ENCODE measurements at regions not wholly inside any gene's neighbourhood (a gene's known extent, or its start where the extent isn't known, plus 50 kb on each side); places are given as distances from the start of the nearest gene placed in this dataset.
"Not testable (repeated sequence)": the region's sequence is repeated elsewhere in the genome, so short reads cannot be mapped to it uniquely, and the experiment has no call there.

DNA sequence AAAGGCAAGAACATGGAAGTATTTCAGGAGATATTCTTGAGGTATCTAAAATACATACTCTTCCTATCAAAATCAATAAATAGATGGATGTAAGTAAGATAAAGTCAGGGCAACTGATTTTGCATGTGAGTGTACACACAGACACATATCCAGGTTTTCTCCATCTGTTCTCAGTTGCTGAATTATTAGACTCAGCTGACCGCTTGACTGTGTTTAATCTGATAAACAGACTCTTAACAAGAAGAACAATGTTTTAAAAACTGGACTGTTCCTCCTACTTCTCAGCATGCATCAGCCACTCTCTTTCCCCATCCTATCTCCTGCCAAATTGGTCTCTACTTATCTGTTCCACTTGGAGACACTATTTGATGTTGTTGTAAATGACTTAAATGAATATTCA lies 73.5 kb downstream of the GOLGA8G start:
- no peak overlapping the region for H3K4me3 Mint-ChIP-seq (ENCODE audit: unreplicated experiment)
- no peak for DNase-seq (ENCODE audit: extremely low spot score, unreplicated experiment)
- peaks cover 2% of the 10 kb centered on the region for H3K4me1 Mint-ChIP-seq (ENCODE audit: unreplicated experiment)
- H3K27ac Mint-ChIP-seq (ENCODE audit: unreplicated experiment): no peak overlapping the region
- no peaks in the 10 kb centered on the region for H3K9me3 Mint-ChIP-seq (ENCODE audit: unreplicated experiment)
- peaks cover 42% of the 10 kb centered on the region for H3K27me3 Mint-ChIP-seq (ENCODE audit: unreplicated experiment)
- no peaks in the 10 kb centered on the region for H3K36me3 Mint-ChIP-seq (ENCODE audit: unreplicated experiment)
- TF ChIP-seq, protein P1, sequence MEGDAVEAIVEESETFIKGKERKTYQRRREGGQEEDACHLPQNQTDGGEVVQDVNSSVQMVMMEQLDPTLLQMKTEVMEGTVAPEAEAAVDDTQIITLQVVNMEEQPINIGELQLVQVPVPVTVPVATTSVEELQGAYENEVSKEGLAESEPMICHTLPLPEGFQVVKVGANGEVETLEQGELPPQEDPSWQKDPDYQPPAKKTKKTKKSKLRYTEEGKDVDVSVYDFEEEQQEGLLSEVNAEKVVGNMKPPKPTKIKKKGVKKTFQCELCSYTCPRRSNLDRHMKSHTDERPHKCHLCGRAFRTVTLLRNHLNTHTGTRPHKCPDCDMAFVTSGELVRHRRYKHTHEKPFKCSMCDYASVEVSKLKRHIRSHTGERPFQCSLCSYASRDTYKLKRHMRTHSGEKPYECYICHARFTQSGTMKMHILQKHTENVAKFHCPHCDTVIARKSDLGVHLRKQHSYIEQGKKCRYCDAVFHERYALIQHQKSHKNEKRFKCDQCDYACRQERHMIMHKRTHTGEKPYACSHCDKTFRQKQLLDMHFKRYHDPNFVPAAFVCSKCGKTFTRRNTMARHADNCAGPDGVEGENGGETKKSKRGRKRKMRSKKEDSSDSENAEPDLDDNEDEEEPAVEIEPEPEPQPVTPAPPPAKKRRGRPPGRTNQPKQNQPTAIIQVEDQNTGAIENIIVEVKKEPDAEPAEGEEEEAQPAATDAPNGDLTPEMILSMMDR (IDR thresholded peaks at IDR 0.05): no peak

DNA sequence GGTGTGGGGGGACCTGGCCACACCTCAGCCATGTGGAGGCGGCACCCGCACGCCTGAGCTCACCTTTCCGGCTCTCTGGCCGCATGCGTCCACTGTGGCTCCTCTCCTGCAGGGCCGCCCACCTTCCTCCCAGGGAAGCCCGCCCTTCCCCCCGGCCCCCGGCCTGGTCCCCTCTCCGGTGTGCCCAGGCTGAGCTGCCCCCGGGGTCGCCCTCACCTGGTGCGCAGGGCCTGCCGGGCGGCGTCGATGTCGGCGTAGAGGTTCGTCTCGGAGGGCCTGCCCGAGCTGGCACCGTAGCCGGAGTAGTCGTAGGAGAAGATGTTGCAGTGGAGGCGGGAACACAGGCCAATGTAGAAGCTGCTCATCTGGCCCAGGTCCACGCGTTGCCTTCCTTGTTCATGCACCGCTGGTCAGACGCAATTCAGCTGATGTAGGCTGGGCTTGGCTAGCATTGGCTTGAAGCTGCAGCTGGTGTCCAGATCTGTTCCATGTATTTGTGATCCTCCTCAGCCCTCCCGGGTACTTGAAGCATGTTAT lies 75.3 kb downstream of the GOLGA8G start:
- peak; percentile 89 for DNase-seq (ENCODE audit: extremely low spot score, unreplicated experiment)
- H3K4me1 Mint-ChIP-seq (ENCODE audit: unreplicated experiment): not testable (repeated sequence)

DNA sequence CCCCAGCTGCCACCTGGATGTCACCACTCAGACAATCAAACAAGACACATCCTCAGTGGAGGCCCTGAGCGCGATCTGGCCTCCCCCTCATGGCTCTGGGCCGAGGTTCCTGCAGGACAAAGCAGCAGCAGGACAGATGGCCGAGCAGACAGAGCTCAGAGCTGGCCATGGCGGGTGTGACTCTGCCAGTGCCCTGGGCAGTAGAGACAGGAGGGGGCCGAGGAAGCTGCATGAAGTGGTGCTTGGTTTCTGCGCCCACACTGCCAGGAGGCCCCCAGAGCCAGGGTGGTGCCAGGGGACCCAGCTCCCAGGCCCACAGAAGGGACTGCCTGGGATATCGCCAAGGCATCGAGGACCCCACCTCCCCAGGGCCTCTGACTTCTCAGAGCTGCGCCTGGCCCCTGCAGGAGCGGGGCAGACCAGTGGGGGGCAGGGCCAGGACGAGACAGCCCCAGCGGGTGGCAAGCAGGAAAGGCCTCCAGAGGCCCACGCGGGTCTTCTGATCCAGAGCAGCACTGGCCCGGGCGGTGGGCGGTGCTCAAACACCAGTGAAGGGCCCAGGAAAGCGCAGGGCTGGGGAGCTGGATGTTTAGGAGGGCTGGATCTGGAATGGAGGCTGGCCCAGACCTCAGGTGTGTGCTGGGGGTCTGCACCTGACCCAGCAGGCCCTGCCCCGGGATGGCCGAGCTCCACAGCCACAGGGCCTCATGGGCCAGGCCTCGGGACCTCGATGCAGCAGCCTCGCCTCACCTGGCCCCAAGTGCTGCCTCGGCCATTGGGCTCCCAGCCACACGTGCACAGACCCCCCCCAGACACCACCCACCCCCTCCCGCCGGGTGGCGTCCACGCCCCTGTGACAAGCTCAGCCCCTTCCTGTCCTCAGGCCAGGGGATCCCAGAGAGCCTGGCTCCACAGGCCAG lies 76.0 kb downstream of the GOLGA8G start:
- no peak overlapping the region for H3K4me3 Mint-ChIP-seq (ENCODE audit: unreplicated experiment)

More for the DNA sequence above, 75.3 kb downstream of the GOLGA8G start:
- peaks cover 42% of the 10 kb centered on the region for H3K27me3 Mint-ChIP-seq (ENCODE audit: unreplicated experiment)
- not testable (repeated sequence) for H3K4me3 Mint-ChIP-seq (ENCODE audit: unreplicated experiment); H3K27ac Mint-ChIP-seq (ENCODE audit: unreplicated experiment); H3K9me3 Mint-ChIP-seq (ENCODE audit: unreplicated experiment); H3K36me3 Mint-ChIP-seq (ENCODE audit: unreplicated experiment)

DNA sequence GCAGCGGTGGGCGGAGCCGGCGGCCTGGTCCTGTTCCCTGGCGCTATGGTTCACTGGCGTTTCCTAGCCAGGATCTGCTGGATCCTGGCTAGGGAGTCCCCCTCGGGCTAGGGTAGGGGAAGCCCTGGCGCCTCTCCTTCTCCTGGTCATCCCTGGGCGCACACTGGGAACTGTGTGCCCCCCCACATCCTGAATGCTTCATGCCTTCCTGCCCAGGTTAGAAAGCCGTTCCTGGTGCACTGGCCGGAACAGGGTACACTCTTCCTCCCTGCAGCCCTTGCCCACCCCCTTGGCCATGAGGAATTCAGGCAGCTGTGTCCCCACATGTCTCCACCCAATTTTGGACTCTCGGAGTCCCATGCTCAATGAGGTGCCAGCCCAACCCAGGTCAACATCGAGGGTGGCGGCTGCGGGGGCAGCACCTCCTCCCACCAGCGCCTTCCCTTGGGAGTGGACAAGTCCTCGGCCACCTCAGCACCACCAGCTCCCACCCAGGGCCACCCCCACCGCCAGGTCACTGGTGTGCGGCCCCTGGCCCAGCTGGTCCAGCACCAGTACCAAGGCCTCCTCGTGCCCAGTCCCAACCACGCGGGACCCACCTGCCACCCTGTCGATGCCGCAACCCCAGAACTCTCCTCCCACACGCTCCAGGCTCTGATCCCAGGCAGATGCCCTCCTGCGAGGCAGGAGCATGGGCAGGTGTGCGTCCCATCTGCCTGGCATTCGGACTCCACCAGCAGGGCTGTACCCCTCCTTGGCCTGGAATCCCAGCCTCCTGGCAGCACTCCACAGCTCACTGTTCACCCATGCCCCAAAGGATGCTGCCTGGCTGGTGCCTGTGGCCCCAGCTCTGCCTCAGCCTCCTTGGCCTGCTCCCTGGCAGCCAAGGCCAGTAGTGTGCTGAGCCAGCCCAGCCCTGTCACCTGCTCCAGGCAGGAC lies 77.0 kb downstream of the GOLGA8G start:
- H3K27ac Mint-ChIP-seq (ENCODE audit: unreplicated experiment); H3K4me1 Mint-ChIP-seq (ENCODE audit: unreplicated experiment); H3K36me3 Mint-ChIP-seq (ENCODE audit: unreplicated experiment); H3K9me3 Mint-ChIP-seq (ENCODE audit: unreplicated experiment): not testable (repeated sequence)
- Mint-ChIP-seq H3K27me3 (ENCODE audit: unreplicated experiment) (peaks cover 31% of the 10 kb centered on the region), H3K4me3 (ENCODE audit: unreplicated experiment) (peak overlapping the region; percentile 14)
- DNase-seq (ENCODE audit: extremely low spot score, unreplicated experiment): peak; percentile 88

More for the DNA sequence above, 76.0 kb downstream of the GOLGA8G start:
- Mint-ChIP-seq H3K9me3 (ENCODE audit: unreplicated experiment) (no peaks in the 10 kb centered on the region), H3K27me3 (ENCODE audit: unreplicated experiment) (peaks cover 37% of the 10 kb centered on the region), H3K36me3 (ENCODE audit: unreplicated experiment) (no peaks in the 10 kb centered on the region), H3K4me1 (ENCODE audit: unreplicated experiment) (peaks cover 2% of the 10 kb centered on the region), H3K27ac (ENCODE audit: unreplicated experiment) (no peak overlapping the region)
- peak; percentile 87 for DNase-seq (ENCODE audit: extremely low spot score, unreplicated experiment)
- TF ChIP-seq, protein P1 (IDR thresholded peaks at IDR 0.05): no peak

DNA sequence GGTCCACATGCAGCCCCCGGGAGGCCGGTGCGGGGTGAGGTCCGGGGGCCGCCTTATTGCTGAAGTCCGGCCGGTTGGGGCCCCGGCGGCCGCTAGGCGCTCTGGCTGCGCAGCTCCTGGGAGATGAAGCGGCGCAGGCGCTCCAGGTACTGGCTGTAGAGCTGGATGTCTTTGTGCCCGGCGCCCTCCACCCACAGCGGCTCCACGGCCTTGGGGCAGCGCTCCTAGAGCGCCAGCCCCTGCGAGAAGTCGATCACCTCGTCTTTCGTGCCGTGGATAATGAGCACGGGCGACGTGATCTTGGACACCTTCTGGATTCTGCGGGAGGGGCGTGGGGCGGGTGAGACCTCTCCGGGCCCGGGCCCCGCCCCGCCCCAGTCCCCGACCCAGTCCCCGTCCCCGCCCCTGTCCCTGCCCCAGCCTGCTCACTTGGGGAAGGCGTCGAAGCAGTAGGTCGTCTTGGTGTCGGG lies 76.3 kb downstream of the GOLGA8F start:
- H3K9me3 Mint-ChIP-seq (ENCODE audit: unreplicated experiment); H3K4me3 Mint-ChIP-seq (ENCODE audit: unreplicated experiment); H3K27ac Mint-ChIP-seq (ENCODE audit: unreplicated experiment); DNase-seq (ENCODE audit: extremely low spot score, unreplicated experiment); H3K36me3 Mint-ChIP-seq (ENCODE audit: unreplicated experiment); H3K4me1 Mint-ChIP-seq (ENCODE audit: unreplicated experiment): not testable (repeated sequence)
- peaks cover 25% of the 10 kb centered on the region for H3K27me3 Mint-ChIP-seq (ENCODE audit: unreplicated experiment)
